SK-N-SH treated with all-trans-retinoic acid at 6 μM for 48 hours (cell line): ENCODE measurements at regions not wholly inside any gene's neighbourhood (a gene's known extent, or its start where the extent isn't known, plus 50 kb on each side); places are given as distances from the start of the nearest gene placed in this dataset.

Experiments
- ATAC-seq: fragments of 200-7000 bp; cut with Tn5 transposase; 3 replicates; pipeline ENCODE4 v1.9.1; 2020; ENCODE audit warnings: mild to moderate bottlenecking, moderate library complexity
- CREB5 ChIP-seq: fragments of 250-450 bp; sonication (Bioruptor Pico); IDR thresholded peaks from 2 replicates; pipeline ENCODE4 v1.5.1; 2020; ENCODE audit warnings: low read depth, mild to moderate bottlenecking, moderate library complexity
- CSDC2 ChIP-seq: fragments of 250-450 bp; sonication (Bioruptor Pico); IDR thresholded peaks from 2 replicates; pipeline ENCODE4 v1.5.0; 2020; ENCODE audit warnings: mild to moderate bottlenecking, moderate library complexity
- CSRNP3 ChIP-seq: fragments of 250-450 bp; sonication (Bioruptor Pico); IDR thresholded peaks from 2 replicates; pipeline ENCODE4 v1.5.1; 2021; ENCODE audit warnings: mild to moderate bottlenecking, moderate library complexity
- ESRRG ChIP-seq: fragments of 250-450 bp; sonication (Bioruptor Pico); IDR thresholded peaks from 2 replicates; pipeline ENCODE4 v1.6.1; 2021; ENCODE audit warnings: mild to moderate bottlenecking
- GLIS3 ChIP-seq: fragments of 250-450 bp; sonication (Bioruptor Pico); IDR thresholded peaks from 2 replicates; pipeline ENCODE4 v1.5.0; 2020; ENCODE audit warnings: mild to moderate bottlenecking, moderate library complexity
- ISL1 ChIP-seq: fragments of 250-450 bp; sonication (Bioruptor Pico); IDR thresholded peaks from 2 replicates; pipeline ENCODE4 v2.1.2; 2022; ENCODE audit warnings: mild to moderate bottlenecking, moderate library complexity
- OSR1 ChIP-seq: fragments of 250-450 bp; sonication (Bioruptor Pico); IDR thresholded peaks from 2 replicates; pipeline ENCODE4 v1.8.0; 2022; ENCODE audit warnings: moderate library complexity, mild to moderate bottlenecking, inconsistent platforms
- PATZ1 ChIP-seq: fragments of 250-450 bp; sonication (Bioruptor Pico); IDR thresholded peaks from 2 replicates; pipeline ENCODE4 v1.8.0; 2020; ENCODE audit warnings: mild to moderate bottlenecking, moderate library complexity, borderline replicate concordance
- PPARA ChIP-seq: fragments of 250-450 bp; sonication (Bioruptor Pico); IDR thresholded peaks from 2 replicates; pipeline ENCODE4 v1.5.0; 2020; ENCODE audit warnings: mild to moderate bottlenecking, borderline replicate concordance
- RARB ChIP-seq: fragments of 250-450 bp; sonication (Bioruptor Pico); IDR thresholded peaks from 2 replicates; pipeline ENCODE4 v1.8.0; 2021; ENCODE audit warnings: mild to moderate bottlenecking, moderate library complexity
- TCF4 ChIP-seq: fragments of 250-450 bp; sonication (Bioruptor Pico); IDR thresholded peaks from 2 replicates; pipeline ENCODE4 v1.8.0; 2021; ENCODE audit warnings: mild to moderate bottlenecking, moderate library complexity, borderline replicate concordance
- TSHZ2 ChIP-seq: fragments of 250-450 bp; sonication (Bioruptor Pico); IDR thresholded peaks from 2 replicates; pipeline ENCODE4 v1.5.0; 2020; ENCODE audit warnings: mild to moderate bottlenecking, moderate library complexity
- ZC3H10 ChIP-seq: fragments of 250-450 bp; sonication (Bioruptor Pico); IDR thresholded peaks from 2 replicates; pipeline ENCODE4 v1.5.1; 2021; ENCODE audit warnings: mild to moderate bottlenecking, moderate library complexity
- ZFP3 ChIP-seq: fragments of 250-450 bp; sonication (Bioruptor Pico); IDR thresholded peaks from 2 replicates; pipeline ENCODE4 v1.5.0; 2020; ENCODE audit warnings: mild to moderate bottlenecking, moderate library complexity
- ZNF565 ChIP-seq: fragments of 450-650 bp; formaldehyde crosslinking; conservative IDR thresholded peaks from 2 replicates; pipeline ENCODE4 v1.5.0; 2020; ENCODE audit warnings: low read depth, mild to moderate bottlenecking, moderate library complexity

GRCh38 chr1:115458426-115459114 is 120.5 kb upstream of the NGF start (continued):
- no peak for TF ChIP-seq TSHZ2 (CRISPR knock-in tag)
- TF ChIP-seq, all 23 proteins: peak for 0

GRCh38 chr1:115457289-115457688 is 119.2 kb upstream of the NGF start:
- peak; percentile 59 for ATAC-seq
- TF ChIP-seq ISL1 (CRISPR knock-in tag) (peak; percentile 49; the same call in 1 of the 2 replicates), CSRNP3 (CRISPR knock-in tag) (no peak)

- TF ChIP-seq CSRNP3 (CRISPR knock-in tag) (no peak), ZC3H10 (CRISPR knock-in tag) (no peak), TSHZ2 (CRISPR knock-in tag) (no peak), CSDC2 (CRISPR knock-in tag) (no peak), ZNF565 (CRISPR knock-in tag) (no peak), TCF4 (CRISPR knock-in tag) (no peak), OSR1 (CRISPR knock-in tag) (no peak), ESRRG (CRISPR knock-in tag) (no peak), ZFP3 (CRISPR knock-in tag) (no peak), GLIS3 (CRISPR knock-in tag) (no peak), PATZ1 (CRISPR knock-in tag) (no peak), RARB (CRISPR knock-in tag) (no peak), CREB5 (no peak), PPARA (CRISPR knock-in tag) (no peak), ISL1 (CRISPR knock-in tag) (no peak)
- peak; percentile 77 for ATAC-seq
These were observed 118.5 kb upstream of the NGF start for GRCh38 chr1:115456441-115456961.
